Lower leg skin (tissue), 3 donors: ENCODE measurements at regions not wholly inside any gene's neighbourhood (a gene's known extent, or its start where the extent isn't known, plus 50 kb on each side); places are given as distances from the start of the nearest gene placed in this dataset.

Experiments
- CTCF ChIP-seq, 3 donors: fragments of 450-650 bp; IDR thresholded peaks; one replicate each; pipeline ENCODE4 v1.5.1; 2016; ENCODE audit warnings: antibody characterized with exemption in 3 of 3, mild to moderate bottlenecking in 3 of 3, moderate library complexity in 2 of 3
- POLR2A ChIP-seq, 2 donors: fragments of 450-650 bp; IDR thresholded peaks; one replicate each; pipeline ENCODE4 v1.6.1; 2016 to 2017; ENCODE audit warnings: antibody characterized with exemption in 2 of 2, mild to moderate bottlenecking in 1 of 2, moderate library complexity in 1 of 2

GRCh38 chr15:95919460-95919859, 411.0 kb upstream of the NR2F2 start:
- no peak for TF ChIP-seq CTCF (IDR thresholded peaks at IDR 0.05)
- TF ChIP-seq POLR2A (IDR thresholded peaks at IDR 0.05) = no peak
